ENCODE measurements at regions not wholly inside any gene's neighbourhood (a gene's known extent, or its start where the extent isn't known, plus 50 kb on each side); places are given as distances from the start of the nearest gene placed in this dataset.
"Not testable (repeated sequence)": the region's sequence is repeated elsewhere in the genome, so short reads cannot be mapped to it uniquely, and the experiment has no call there.

GRCh38 chr10:17527514-17528146, 73.2 kb upstream of the ST8SIA6 start:
- H3K27me3 Mint-ChIP-seq: no peaks in the 10 kb centered on the region
- TF ChIP-seq CTCF (conservative IDR thresholded peaks at IDR 0.05): no peak
- DNase-seq (ENCODE audit: extremely low spot score, unreplicated experiment): no peak
- H3K36me3 Mint-ChIP-seq: no peaks in the 10 kb centered on the region
- H3K9me3 Mint-ChIP-seq: no peaks in the 10 kb centered on the region
- peak overlapping the region; percentile 46 for H3K27ac Mint-ChIP-seq
- peaks cover 4% of the 10 kb centered on the region for H3K4me1 Mint-ChIP-seq (ENCODE audit: unreplicated experiment)
- no peak overlapping the region for H3K4me3 Mint-ChIP-seq

GRCh38 chr10:17526571-17526970, 72.2 kb upstream of the ST8SIA6 start:
- not testable (repeated sequence) for H3K4me3 Mint-ChIP-seq; H3K4me1 Mint-ChIP-seq (ENCODE audit: unreplicated experiment); H3K36me3 Mint-ChIP-seq; DNase-seq (ENCODE audit: extremely low spot score, unreplicated experiment); H3K27me3 Mint-ChIP-seq; H3K9me3 Mint-ChIP-seq; H3K27ac Mint-ChIP-seq

- no peak overlapping the region for H3K4me3 Mint-ChIP-seq
- H3K27ac Mint-ChIP-seq: no peak overlapping the region
- no peak for TF ChIP-seq CTCF (conservative IDR thresholded peaks at IDR 0.05)
- no peaks in the 10 kb centered on the region for H3K36me3 Mint-ChIP-seq
- H3K27me3 Mint-ChIP-seq: no peaks in the 10 kb centered on the region
- peaks cover 4% of the 10 kb centered on the region for H3K4me1 Mint-ChIP-seq (ENCODE audit: unreplicated experiment)
- DNase-seq (ENCODE audit: extremely low spot score, unreplicated experiment): no peak
- no peaks in the 10 kb centered on the region for H3K9me3 Mint-ChIP-seq
These were observed 69.5 kb upstream of the ST8SIA6 start for GRCh38 chr10:17523917-17524316.

- Mint-ChIP-seq H3K36me3 (no peaks in the 10 kb centered on the region), H3K27ac (no peak overlapping the region), H3K27me3 (no peaks in the 10 kb centered on the region), H3K9me3 (no peaks in the 10 kb centered on the region), H3K4me3 (no peak overlapping the region), H3K4me1 (ENCODE audit: unreplicated experiment) (peaks cover 4% of the 10 kb centered on the region)
- no peak for TF ChIP-seq CTCF (conservative IDR thresholded peaks at IDR 0.05)
- no peak for DNase-seq (ENCODE audit: extremely low spot score, unreplicated experiment)
These were observed 68.9 kb upstream of the ST8SIA6 start for GRCh38 chr10:17523246-17523753.

- H3K4me1 Mint-ChIP-seq (ENCODE audit: unreplicated experiment); H3K27me3 Mint-ChIP-seq; H3K27ac Mint-ChIP-seq; H3K36me3 Mint-ChIP-seq; DNase-seq (ENCODE audit: extremely low spot score, unreplicated experiment); H3K4me3 Mint-ChIP-seq; H3K9me3 Mint-ChIP-seq: not testable (repeated sequence)
These were observed 67.9 kb upstream of the ST8SIA6 start for GRCh38 chr10:17522269-17522668.

- Mint-ChIP-seq H3K9me3 (peaks cover 4% of the 10 kb centered on the region), H3K4me1 (ENCODE audit: unreplicated experiment) (no peaks in the 10 kb centered on the region), H3K36me3 (no peaks in the 10 kb centered on the region), H3K4me3 (no peak overlapping the region), H3K27ac (no peak overlapping the region), H3K27me3 (no peaks in the 10 kb centered on the region)
- TF ChIP-seq CTCF (conservative IDR thresholded peaks at IDR 0.05): no peak
- DNase-seq (ENCODE audit: extremely low spot score, unreplicated experiment): no peak
These were observed 65.1 kb upstream of the ST8SIA6 start for GRCh38 chr10:17519457-17519856.

GRCh38 chr10:17518338-17518737, 63.9 kb upstream of the ST8SIA6 start:
- no peaks in the 10 kb centered on the region for H3K4me1 Mint-ChIP-seq (ENCODE audit: unreplicated experiment)
- no peaks in the 10 kb centered on the region for H3K36me3 Mint-ChIP-seq
- H3K4me3 Mint-ChIP-seq: no peak overlapping the region
- no peak for DNase-seq (ENCODE audit: extremely low spot score, unreplicated experiment)
- H3K9me3 Mint-ChIP-seq: peaks cover 4% of the 10 kb centered on the region
- H3K27ac Mint-ChIP-seq: no peak overlapping the region
- no peak for TF ChIP-seq CTCF (conservative IDR thresholded peaks at IDR 0.05)
- no peaks in the 10 kb centered on the region for H3K27me3 Mint-ChIP-seq
